Mesendoderm (in vitro differentiated cells): ENCODE measurements at regions not wholly inside any gene's neighbourhood (a gene's known extent, or its start where the extent isn't known, plus 50 kb on each side); places are given as distances from the start of the nearest gene placed in this dataset.

Source experiments
- DNase-seq: peaks from one replicate; pipeline ENCODE4 v3.0.0; 2013
- H2AK5ac ChIP-seq: 2 replicates; pipeline ENCODE4 v1.6.1; 2013; ENCODE audit warnings: low read length, inconsistent platforms
- H2BK120ac ChIP-seq: 2 replicates; pipeline ENCODE4 v1.6.1; 2013; ENCODE audit warnings: low read depth, mild to moderate bottlenecking, low read length, moderate library complexity, mixed read lengths
- H2BK15ac ChIP-seq: replicated peaks from 2 replicates; pipeline ENCODE4 v1.6.1; 2013; ENCODE audit warnings: low read depth, mild to moderate bottlenecking, moderate library complexity
- H2BK5ac ChIP-seq: 2 replicates; pipeline ENCODE4 v1.6.1; 2013; ENCODE audit warnings: low read length, inconsistent platforms
- H3K18ac ChIP-seq: 2 replicates; pipeline ENCODE4 v1.6.1; 2013; ENCODE audit warnings: mild to moderate bottlenecking, low read length, mixed read lengths
- H3K23ac ChIP-seq: one replicate; pipeline ENCODE4 v1.6.1; 2013; ENCODE audit warnings: low read length
- H3K27ac ChIP-seq: 2 replicates; pipeline ENCODE4 v1.5.1; 2013; ENCODE audit warnings: low read depth, mild to moderate bottlenecking, inconsistent platforms, low read length, moderate library complexity
- H3K27me3 ChIP-seq: 2 replicates; pipeline ENCODE4 v1.6.1; 2013; ENCODE audit warnings: low read length, control low read depth, mild to moderate bottlenecking, inconsistent platforms; ENCODE audit not compliant: insufficient read depth, poor library complexity
- H3K36me3 ChIP-seq: 2 replicates; pipeline ENCODE4 v1.6.1; 2013; ENCODE audit warnings: low read length, inconsistent platforms; ENCODE audit not compliant: control insufficient read depth, insufficient read depth
- H3K4ac ChIP-seq: one replicate; pipeline ENCODE4 v1.6.1; 2013; ENCODE audit warnings: low read depth, mild to moderate bottlenecking, low read length, moderate library complexity
- H3K4me1 ChIP-seq: 2 replicates; pipeline ENCODE4 v1.6.1; 2013; ENCODE audit warnings: low read depth, low read length, inconsistent platforms; ENCODE audit not compliant: control insufficient read depth
- H3K4me2 ChIP-seq: 2 replicates; pipeline ENCODE4 v1.6.1; 2013; ENCODE audit warnings: low read length
- H3K4me3 ChIP-seq: 2 replicates; pipeline ENCODE4 v1.5.1; 2013; ENCODE audit warnings: mild to moderate bottlenecking, low read length
- H3K56ac ChIP-seq: one replicate; pipeline ENCODE4 v1.6.1; 2013; ENCODE audit warnings: low read length
- H3K79me1 ChIP-seq: 2 replicates; pipeline ENCODE4 v1.6.1; 2013; ENCODE audit warnings: low read length, inconsistent platforms
- H3K79me2 ChIP-seq: 2 replicates; pipeline ENCODE4 v1.6.1; 2013; ENCODE audit warnings: mild to moderate bottlenecking, low read length; ENCODE audit not compliant: control insufficient read depth, insufficient read depth
- H3K9ac ChIP-seq: 2 replicates; pipeline ENCODE4 v1.6.1; 2013; ENCODE audit warnings: low read length, inconsistent platforms
- H4K5ac ChIP-seq: one replicate; pipeline ENCODE4 v1.6.1; 2013; ENCODE audit warnings: low read length
- H4K8ac ChIP-seq: one replicate; pipeline ENCODE4 v1.6.1; 2013; ENCODE audit warnings: low read depth, mild to moderate bottlenecking, control low read depth, low read length, moderate library complexity
- WGBS: extraction: QIAGEN DNeasy Blood & Tissue Kit; methylation state at CpG from one replicate; pipeline ENCODE4 v1.1.7; 2013; ENCODE audit warnings: low lambda C conversion rate, missing lambda C conversion rate; ENCODE audit not compliant: insufficient coverage; ENCODE audit errors: extremely low coverage; 5-methylcytosine and 5-hydroxymethylcytosine counted together

DNA sequence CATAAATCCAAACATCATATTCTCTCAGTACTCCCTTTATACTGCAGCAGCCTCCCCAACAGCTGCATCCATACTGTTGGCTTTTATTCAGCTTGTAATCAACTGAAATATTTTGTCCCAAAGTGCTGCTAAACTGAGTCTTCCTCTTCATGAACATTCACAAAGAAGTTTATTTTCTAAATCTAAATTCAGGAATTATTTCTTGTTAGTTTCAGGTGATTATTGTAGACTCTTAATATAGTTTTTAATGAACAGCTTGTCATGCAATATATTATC, 269.3 kb upstream of the UBE2E2 start:
- no peak overlapping the region for H2BK5ac ChIP-seq
- no peak for DNase-seq
- H2AK5ac ChIP-seq, result no peak overlapping the region
- no peak overlapping the region for H3K18ac ChIP-seq
- no peak overlapping the region for H4K5ac ChIP-seq
- H3K79me2 ChIP-seq, result no peaks in the 10 kb centered on the region
- no peak overlapping the region for H2BK15ac ChIP-seq
- no peak overlapping the region for H3K4me3 ChIP-seq
- no peak overlapping the region for H3K27ac ChIP-seq
- no peak overlapping the region for H3K56ac ChIP-seq
- H3K36me3 ChIP-seq, result no peaks in the 10 kb centered on the region
- H3K27me3 ChIP-seq, result no peaks in the 10 kb centered on the region
- H3K79me1 ChIP-seq, result no peaks in the 10 kb centered on the region
- H3K4me1 ChIP-seq, result no peaks in the 10 kb centered on the region
- no peak overlapping the region for H3K4me2 ChIP-seq
- no peak overlapping the region for H2BK120ac ChIP-seq
- H3K4ac ChIP-seq, result no peak overlapping the region
- no peak overlapping the region for H3K9ac ChIP-seq
- H3K23ac ChIP-seq, result no peak overlapping the region
- H4K8ac ChIP-seq, result no peak overlapping the region

GRCh38 chr3:22935040-22935439, 268.1 kb upstream of the UBE2E2 start:
- no CpG with 5 or more reads among the region's 2 CpGs for WGBS

DNA sequence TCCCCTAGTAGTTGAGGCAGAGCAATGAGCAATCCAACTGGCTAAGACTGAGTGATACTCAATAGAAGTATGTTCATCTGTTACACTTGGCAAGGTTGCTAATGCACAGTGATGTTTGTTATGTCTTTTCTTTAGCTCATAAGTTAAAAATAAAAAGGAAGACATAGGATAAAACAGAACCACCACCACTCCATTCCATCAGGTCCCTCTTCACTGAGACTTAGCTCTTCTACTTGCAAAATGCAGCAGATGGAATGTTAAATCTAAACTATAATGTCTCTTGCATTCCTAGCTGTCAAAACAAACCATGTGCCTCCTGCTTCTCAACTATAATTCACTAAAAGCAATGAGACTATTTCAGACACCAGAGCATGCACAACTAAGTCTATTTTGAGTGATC, 265.6 kb upstream of the UBE2E2 start:
- Histone ChIP-seq H3K4me3 (no peak overlapping the region), H3K27me3 (no peaks in the 10 kb centered on the region), H3K18ac (no peak overlapping the region), H3K56ac (no peak overlapping the region), H4K8ac (no peak overlapping the region), H3K36me3 (no peaks in the 10 kb centered on the region), H3K4me1 (no peaks in the 10 kb centered on the region), H3K79me2 (no peaks in the 10 kb centered on the region), H2BK15ac (no peak overlapping the region), H2BK5ac (no peak overlapping the region), H3K4me2 (no peak overlapping the region), H3K27ac (no peak overlapping the region), H4K5ac (no peak overlapping the region), H3K4ac (no peak overlapping the region), H3K79me1 (no peaks in the 10 kb centered on the region), H3K9ac (no peak overlapping the region), H2BK120ac (no peak overlapping the region), H3K23ac (no peak overlapping the region), H2AK5ac (no peak overlapping the region)
- no peak for DNase-seq

More at GRCh38 chr3:22935040-22935439, 268.1 kb upstream of the UBE2E2 start:
- no peaks in the 10 kb centered on the region for H3K36me3 ChIP-seq
- H3K79me1 ChIP-seq, result no peaks in the 10 kb centered on the region
- no peak overlapping the region for H3K56ac ChIP-seq
- H4K8ac ChIP-seq, result no peak overlapping the region
- H3K4ac ChIP-seq, result no peak overlapping the region
- H3K27me3 ChIP-seq, result no peaks in the 10 kb centered on the region
- no peak overlapping the region for H3K18ac ChIP-seq
- no peak overlapping the region for H3K4me3 ChIP-seq
- no peak overlapping the region for H3K9ac ChIP-seq
- DNase-seq, result no peak
- H3K4me2 ChIP-seq, result no peak overlapping the region
- H2BK5ac ChIP-seq, result no peak overlapping the region
- H2BK15ac ChIP-seq, result no peak overlapping the region
- H3K79me2 ChIP-seq, result no peaks in the 10 kb centered on the region
- no peak overlapping the region for H2BK120ac ChIP-seq
- H4K5ac ChIP-seq, result no peak overlapping the region
- H3K27ac ChIP-seq, result no peak overlapping the region
- H3K23ac ChIP-seq, result no peak overlapping the region
- no peaks in the 10 kb centered on the region for H3K4me1 ChIP-seq
- no peak overlapping the region for H2AK5ac ChIP-seq

DNA sequence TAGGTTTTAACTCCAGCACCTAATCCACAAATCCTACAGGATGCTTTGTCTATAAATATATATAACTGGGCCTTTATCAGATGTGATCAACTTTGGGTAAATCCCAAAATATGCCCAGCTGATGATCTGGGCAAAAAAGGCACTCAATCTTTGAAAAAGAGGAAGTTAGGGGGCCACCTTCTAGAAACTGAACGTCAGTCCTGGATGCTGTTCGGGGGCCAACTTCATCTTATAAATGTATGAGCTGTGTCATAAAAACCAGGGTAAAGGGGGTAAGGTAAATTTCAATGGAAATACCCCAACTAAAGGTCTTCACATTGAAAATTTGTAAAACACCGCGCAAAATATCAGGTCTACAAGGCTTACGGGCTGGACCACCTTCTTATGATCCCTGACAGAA, 264.4 kb upstream of the UBE2E2 start:
- DNase-seq, result no peak
- H3K4me2 ChIP-seq, result no peak overlapping the region
- no peak overlapping the region for H3K18ac ChIP-seq
- no peak overlapping the region for H2BK15ac ChIP-seq
- H3K56ac ChIP-seq, result no peak overlapping the region
- H3K27ac ChIP-seq, result no peak overlapping the region
- no peak overlapping the region for H3K4me3 ChIP-seq
- H3K36me3 ChIP-seq, result no peaks in the 10 kb centered on the region
- no peak overlapping the region for H2BK5ac ChIP-seq
- H2AK5ac ChIP-seq, result no peak overlapping the region
- H3K4ac ChIP-seq, result no peak overlapping the region
- no peaks in the 10 kb centered on the region for H3K79me2 ChIP-seq
- H3K27me3 ChIP-seq, result no peaks in the 10 kb centered on the region
- H3K4me1 ChIP-seq, result no peaks in the 10 kb centered on the region
- no CpG with 5 or more reads among the region's 5 CpGs for WGBS
- H3K23ac ChIP-seq, result no peak overlapping the region
- H3K9ac ChIP-seq, result no peak overlapping the region
- no peaks in the 10 kb centered on the region for H3K79me1 ChIP-seq
- no peak overlapping the region for H2BK120ac ChIP-seq
- H4K5ac ChIP-seq, result no peak overlapping the region
- no peak overlapping the region for H4K8ac ChIP-seq

GRCh38 chr3:22939349-22939748, 263.8 kb upstream of the UBE2E2 start:
- Histone ChIP-seq H3K18ac (no peak overlapping the region), H3K23ac (no peak overlapping the region), H3K56ac (no peak overlapping the region), H3K4me2 (no peak overlapping the region), H2BK5ac (no peak overlapping the region), H2BK15ac (no peak overlapping the region), H3K4me1 (no peaks in the 10 kb centered on the region), H3K4me3 (no peak overlapping the region), H2BK120ac (no peak overlapping the region), H4K8ac (no peak overlapping the region), H3K79me2 (no peaks in the 10 kb centered on the region), H3K27ac (no peak overlapping the region), H3K36me3 (no peaks in the 10 kb centered on the region), H3K79me1 (no peaks in the 10 kb centered on the region), H3K4ac (no peak overlapping the region), H4K5ac (no peak overlapping the region), H2AK5ac (no peak overlapping the region), H3K27me3 (no peaks in the 10 kb centered on the region), H3K9ac (no peak overlapping the region)
- no peak for DNase-seq
- no CpG with 5 or more reads among the region's 2 CpGs for WGBS

GRCh38 chr3:22940285-22940684, 262.8 kb upstream of the UBE2E2 start:
- Histone ChIP-seq H2BK5ac (no peak overlapping the region), H3K4me2 (no peak overlapping the region), H3K36me3 (no peaks in the 10 kb centered on the region), H3K4me1 (no peaks in the 10 kb centered on the region), H3K79me1 (no peaks in the 10 kb centered on the region), H3K4ac (no peak overlapping the region), H4K8ac (no peak overlapping the region), H3K4me3 (no peak overlapping the region), H3K79me2 (no peaks in the 10 kb centered on the region), H4K5ac (no peak overlapping the region), H2BK15ac (no peak overlapping the region), H3K18ac (no peak overlapping the region), H2AK5ac (no peak overlapping the region), H3K23ac (no peak overlapping the region), H3K27me3 (no peaks in the 10 kb centered on the region), H2BK120ac (no peak overlapping the region), H3K27ac (no peak overlapping the region), H3K56ac (no peak overlapping the region), H3K9ac (no peak overlapping the region)
- DNase-seq, result no peak
- no CpG with 5 or more reads among the region's 7 CpGs for WGBS
